NCI-H748 treated with DMSO at 0.1 percent for 48 hours (cell line): ENCODE measurements at regions not wholly inside any gene's neighbourhood (a gene's known extent, or its start where the extent isn't known, plus 50 kb on each side); places are given as distances from the start of the nearest gene placed in this dataset.

Experiments used
- DNase-seq: peaks from one replicate; lab custom pipeline; 2025; lab: John Stamatoyannopoulos, UW

DNA sequence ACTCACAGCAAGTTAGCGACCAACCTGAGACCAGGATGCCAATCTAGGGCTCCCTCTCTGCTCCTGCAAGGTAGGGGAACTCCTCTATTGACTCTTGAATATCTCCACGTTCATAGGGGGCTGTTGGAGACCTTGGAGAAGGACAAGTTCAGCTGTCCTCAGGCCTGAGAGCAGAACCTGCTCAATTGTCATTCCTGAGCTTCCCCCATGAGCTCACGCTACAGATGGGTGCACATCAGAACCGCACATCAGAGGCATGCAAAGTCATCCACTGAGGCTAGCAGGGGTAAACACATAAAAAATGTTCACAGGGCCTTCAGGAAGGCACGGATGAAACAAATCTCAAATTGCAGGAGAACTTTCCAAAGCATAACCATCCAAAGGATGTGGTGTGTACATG is 168.8 kb upstream of the ZNF507 start:
- no peak for DNase-seq

DNA sequence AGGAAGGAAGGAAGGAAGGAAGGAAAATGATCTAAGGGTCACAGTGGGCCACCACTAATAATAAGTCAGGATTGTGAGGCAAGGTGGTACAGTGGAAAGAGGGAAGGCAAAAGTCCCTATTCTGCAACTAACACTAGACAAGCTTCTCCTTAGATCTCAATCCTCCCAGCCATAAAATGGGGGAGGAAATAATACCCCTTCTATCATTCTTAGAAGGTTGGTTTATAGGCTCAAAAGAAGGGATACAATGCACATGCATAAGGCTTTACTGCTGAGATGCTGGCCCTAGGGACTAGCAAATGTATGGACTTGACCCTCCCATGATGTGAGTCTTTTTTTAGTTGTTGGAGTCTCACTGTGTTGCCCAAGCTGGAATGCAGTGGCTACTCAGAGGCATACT is 167.7 kb upstream of the ZNF507 start:
- no peak for DNase-seq

DNA sequence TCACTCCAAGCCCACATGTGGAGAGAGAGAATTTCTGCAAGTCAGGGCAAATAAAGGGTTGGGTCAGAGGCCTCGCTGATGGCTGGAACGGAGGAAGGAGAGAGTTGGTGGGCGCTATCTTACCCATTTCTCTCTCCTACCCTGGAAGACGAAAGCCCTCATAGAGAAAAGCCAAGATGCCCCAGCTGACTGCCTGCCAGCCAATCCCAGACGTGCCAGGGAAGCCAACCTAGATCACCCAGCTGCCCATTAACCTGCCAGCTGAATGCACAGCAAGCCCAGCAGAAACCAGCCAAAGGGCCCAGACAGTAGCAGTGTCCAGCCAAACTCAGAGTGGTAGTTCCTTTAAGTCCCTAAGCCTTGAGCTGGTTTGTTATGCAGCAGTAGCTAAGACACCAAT is 167.0 kb upstream of the ZNF507 start:
- DNase-seq, result no peak

DNA sequence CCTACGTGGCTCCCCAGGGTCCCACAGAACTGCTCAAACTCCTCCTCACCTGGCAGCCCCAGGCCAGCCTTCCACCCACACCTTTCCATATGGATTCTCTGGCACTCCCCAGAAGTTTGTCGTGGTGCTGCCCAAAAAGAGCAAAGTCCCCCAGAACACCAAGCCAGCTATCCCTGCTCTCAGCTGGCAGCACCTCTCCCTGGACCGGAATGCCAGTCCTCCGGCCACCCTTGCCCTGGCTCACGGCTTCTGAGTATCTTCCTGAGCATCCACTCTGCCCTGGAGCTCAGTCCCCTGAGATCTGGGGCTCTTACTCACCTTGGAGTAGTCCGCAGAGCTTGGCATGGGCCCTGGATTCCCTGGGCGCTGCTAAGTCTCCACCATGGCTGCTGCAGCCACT is 166.5 kb upstream of the ZNF507 start:
- no peak for DNase-seq

DNA sequence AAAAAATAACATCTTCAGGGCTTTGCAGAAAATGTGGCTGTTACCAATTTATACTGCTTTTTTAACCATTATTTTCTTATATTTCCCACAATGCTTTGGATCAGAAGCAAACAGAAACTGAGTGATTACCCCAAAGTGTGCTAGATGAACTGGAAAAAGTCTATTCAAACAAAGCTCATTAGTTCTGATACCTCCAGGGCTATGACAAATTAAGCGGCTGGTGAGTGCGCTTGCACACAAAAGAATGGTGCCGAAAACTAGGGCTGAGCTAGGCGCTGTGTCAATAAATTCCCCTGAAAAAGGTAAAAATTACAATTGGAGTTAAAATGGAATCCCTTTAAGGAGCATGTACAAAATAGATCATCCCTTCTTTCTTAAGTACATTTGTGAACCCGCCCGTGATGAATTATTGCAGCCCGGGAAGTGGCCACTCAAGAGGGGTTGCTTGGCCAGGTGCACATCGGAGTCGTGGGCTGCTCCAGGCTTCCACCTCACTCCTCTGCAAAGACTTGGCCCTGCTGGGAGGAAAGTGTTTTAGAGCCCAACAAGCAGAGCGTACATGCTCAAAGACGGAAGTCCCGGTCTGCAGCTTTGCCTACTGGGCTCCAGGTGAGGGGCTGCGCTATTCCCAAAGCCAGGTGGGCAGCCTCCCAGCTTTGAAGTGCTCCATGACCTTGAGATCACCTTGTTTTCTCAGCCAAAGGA is 164.0 kb upstream of the ZNF507 start:
- no peak for DNase-seq

DNA sequence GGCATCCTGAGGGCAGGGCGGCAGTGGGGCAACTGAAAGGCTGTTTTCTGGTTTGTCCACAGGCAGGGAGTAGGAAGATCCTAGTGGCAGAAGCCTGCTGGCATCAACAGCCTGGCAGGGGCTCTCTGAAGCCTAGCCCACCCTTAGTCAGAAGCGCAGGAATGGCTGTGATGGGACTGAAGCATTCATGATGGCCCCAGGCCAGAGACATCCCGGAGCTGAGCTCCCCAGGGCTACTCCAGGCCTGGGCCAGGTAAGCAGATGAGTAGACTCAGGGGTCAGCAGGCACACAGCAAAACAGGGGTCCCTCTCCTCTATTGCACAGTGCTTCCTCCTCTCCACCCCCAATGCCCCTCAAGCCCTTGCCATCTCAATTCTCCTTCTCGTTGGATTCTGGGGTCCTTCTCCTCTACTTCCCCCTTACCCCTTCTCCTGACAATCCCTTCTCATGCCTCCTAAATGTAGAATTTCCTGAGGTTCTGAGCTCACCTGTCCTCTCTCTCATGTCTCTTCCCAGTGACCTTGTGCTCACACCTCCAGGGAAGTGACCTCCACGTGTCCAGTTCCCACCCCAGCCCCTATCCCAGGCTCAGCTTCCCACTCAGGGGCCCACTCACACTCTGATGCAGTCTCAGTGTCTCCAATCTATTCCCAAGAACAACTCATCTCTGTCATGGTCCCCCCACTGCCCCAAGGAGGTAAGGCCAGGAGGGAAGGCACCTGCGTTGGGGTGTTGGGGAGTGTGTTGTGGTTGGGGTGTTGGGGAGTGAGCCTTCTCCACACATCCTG is 158.7 kb upstream of the ZNF507 start:
- no peak for DNase-seq

DNA sequence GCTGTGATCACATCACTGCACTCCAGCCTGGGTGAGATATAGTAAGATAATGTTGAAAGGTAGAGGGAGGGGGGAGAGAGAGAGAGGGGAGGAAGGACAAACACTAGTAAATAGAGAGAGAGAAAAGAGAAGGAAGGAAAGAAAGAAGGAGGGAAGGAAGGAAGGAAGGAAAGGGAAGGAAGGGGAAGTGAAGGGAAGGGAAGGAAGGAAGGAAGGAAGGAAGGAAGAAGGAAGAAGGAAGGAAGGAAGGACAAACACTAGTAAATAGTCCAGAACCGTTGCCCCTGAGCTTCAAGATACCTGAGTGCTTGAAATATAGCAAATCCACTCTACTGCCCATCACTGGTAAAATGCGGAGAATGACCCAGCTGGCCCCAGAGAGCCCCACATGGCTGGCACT is 156.5 kb upstream of the ZNF507 start:
- no peak for DNase-seq

DNA sequence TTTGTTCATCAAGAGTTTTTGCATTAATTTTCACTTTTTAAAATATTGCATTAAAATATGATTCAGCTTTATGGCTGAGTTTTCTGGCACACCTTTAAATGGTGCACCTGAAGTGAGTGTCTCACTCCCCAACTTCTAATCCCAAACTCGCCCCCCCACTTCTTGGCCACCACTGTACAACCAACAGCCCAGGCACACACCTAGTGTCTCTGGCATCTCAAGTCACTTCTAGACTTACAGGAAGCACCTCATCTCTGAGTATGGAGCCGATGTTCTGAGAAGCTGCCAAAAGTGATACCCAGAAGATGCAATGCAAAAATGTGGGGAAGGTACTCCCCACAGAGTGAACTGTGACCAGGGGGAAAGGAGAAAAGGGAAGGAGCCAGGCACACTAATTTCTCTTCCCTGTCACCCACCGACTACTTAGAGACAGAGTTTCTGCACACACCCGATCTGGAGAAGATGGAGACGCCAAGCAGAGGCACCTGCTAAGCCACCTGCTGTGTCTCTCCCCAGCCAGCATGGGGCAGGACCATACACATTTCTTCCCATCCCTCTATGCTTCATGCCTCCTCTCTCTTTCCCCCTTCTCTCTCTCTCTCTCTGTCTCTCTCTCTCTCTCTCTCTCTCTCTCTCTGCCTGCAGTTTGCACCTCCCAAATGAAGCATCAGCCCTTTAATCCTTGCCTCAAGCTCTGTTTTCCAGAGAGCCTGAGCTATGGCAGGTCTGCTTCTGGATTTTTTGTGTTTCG is 155.3 kb upstream of the ZNF507 start:
- DNase-seq, result no peak

DNA sequence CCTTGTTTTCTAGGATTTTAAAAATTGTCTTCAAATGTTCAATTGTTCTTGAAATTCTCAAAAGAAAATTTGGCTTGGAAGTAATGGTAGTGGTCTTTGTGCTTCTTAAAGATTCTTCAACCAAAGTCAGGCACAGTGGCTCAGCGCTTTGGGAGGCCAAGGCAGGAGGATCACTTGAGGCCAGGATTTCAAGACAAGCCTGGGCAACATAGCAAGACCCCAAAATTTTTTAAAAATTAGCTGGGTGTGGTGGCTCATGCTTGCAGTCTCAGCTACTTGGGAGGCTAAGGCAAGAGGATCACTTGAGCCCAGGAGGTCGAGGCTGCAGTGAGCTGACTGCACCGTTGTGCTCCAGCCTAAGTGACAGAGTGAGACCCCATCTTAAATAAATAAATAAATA is 153.5 kb upstream of the ZNF507 start:
- no peak for DNase-seq

DNA sequence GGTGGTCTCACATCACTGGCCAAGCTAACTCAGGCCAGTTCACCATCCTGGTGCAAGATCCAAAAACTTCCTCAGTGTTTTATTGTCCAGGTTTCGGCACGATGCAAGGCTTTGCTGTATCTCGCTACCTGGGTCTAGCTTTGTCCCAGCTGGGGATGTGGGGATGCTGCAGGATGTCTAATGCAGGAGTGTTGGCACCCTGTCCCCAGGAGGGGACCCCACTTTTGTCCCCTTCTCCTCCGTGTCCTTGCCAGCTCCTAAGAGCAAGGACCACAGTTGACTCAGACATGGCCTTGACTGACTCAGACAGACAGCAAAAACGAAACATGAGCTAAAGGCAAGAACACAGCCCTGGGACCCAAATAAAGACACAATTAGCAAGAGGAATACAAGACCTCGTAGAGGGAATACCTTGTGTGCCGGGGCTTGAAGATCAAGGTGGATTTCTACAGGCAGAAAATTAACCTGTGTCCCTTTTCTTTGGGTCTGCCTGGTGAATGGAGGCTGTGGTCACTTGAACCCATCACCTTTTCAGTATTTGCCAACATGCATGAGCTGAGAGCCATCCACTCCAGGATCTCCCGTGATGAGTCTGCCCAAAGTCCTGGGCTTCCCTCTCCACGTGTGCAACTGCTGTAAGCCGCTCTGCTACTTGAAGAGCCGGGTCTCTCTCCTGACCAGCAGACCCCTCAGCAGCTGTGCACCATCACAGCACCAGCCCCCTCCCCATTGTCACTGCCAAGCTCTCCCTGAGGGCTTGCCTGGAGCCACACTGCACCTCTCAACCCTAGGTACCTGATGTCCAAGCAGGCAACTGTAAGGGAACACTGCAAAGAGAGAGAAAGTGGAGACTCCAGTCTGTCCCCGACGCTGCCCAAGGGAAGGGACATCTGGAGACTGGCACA is 149.5 kb upstream of the ZNF507 start:
- DNase-seq, result no peak

DNA sequence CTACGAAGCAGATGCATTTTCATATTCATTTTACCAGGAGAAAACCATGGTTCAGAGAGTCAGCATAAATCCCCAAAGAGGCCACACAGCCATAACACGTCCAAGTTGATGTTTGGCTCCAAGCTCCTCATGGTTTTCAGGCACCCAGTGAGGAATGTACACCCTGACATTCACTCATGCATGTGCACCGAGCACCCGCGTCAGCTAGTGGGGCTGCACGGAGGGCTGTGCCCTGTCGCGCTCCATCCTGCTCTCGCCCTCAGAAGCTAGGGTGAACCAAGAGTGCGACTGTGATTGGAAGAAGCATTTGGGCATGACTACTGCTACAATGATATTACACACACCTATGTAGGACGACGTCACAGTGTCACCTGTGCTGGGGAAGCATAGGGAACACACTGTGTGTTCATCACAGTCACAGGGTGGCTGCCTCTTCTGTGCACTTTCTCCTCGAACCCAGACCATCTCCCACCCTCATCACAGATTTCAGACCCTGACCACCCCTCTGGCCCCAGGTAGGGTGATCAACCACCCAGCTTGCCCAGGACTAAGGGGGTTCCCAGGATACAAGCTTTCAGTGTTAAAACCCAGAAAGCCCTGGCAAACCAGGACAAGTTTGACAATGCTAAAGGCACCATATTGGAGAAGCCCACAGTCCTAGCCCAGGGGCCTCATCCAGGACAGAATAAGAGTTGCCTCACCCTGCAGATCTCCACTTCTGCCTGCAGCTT is 148.6 kb upstream of the ZNF507 start:
- DNase-seq, result no peak

DNA sequence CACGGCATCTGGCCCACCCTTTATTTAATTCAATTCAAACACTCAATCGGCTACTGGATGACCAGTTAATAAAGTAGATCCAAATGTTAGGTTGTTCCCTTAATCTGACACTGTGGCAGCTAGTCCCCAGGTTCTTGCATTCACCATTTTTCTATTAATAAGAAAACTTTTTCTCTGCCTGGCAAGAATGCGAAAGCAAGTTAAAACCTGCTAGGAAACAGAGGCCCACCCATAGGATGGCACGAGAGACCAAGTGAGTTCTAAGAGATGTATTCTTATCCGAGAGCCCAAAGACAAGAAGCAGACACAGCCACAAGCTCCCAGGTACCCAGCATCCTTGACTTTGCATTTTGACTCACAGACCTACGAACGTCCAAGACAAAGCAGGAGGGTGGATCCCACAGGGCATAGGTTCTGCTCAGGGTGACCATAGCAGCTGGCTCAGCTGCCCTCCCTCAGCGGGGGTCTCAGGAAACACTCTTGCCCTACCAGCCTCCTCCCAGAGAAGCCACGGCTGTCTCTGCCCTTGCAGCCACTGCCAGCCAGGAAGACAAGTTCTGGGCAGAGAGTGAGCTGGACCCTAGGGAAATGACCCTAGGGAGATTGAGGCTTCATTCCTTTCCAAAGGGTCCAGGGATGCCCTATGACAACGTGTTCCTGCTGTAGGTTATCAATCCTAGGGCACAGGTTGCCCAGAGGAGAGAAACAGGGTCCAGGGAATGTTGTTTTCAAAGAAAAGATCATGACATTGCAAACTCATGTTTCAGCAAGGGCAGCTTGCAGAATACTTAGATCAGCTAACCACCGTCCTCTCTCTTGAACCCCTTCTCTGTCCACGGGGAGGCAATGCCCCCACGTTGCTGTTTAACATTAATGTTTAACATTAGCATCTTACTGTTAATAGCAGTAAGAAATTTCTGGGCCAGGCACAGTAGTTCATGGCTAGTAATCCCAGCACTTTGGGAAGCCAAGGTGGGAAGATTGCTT is 147.2 kb upstream of the ZNF507 start:
- DNase-seq, result no peak

DNA sequence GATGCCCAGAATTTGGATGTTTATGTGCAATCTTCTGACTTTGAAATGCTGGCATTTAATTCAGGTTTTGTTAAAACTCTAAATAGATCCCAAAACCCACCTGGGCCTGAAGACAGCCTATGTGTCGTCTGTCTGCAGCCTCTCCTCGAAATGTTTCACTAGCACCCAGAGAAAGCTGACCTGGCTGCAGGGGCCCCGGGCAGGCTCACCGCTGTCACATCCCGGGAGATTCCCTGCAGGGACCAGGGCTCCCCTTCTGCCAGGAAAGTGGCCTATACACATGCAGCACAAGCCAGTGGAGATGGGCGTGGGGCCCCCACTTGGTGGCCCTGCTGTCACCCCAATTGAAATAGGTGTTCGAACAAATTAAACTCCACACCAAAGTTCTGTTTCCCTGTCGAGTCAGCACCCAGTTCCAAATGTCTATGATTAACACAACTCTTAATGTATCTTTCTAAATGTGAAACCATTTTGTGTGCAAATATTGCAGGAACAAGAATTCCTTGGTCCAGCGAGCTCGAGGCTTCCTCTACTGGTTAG is 145.8 kb upstream of the ZNF507 start:
- no peak for DNase-seq

DNA sequence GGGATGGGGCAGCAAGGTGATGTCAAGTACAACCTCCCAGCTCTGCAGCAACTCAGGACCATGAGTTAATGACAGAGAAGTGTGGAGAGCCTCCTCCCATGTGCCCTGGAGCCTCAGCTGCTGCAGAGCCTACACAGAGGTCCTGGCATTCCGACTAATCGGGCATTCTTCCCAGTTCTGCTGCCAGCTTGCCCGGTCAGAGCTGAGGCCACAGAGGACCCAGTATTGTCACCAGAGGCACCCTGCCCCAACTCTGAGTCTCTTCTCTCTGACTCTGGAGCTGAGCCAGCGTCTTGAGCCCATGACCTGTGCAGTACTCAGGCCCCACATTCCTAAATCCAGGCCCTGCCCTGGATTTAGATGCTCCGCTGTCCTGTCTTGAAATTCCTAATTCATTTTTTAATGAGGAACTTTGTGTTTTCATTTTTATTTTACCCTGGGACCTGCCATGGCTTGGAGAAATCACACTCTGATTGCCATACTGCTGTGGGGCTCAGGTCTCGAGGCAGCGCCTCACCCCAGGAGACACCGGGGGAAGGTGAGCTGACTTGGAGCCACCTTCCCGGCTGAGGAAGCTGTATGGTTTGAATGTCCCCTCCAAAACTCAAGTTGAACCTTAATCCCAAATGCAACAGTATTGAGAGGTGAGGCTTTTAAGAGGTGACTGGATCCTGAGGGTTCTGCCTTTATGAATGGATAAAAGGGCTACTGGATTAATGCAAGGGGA is 144.9 kb upstream of the ZNF507 start:
- no peak for DNase-seq

DNA sequence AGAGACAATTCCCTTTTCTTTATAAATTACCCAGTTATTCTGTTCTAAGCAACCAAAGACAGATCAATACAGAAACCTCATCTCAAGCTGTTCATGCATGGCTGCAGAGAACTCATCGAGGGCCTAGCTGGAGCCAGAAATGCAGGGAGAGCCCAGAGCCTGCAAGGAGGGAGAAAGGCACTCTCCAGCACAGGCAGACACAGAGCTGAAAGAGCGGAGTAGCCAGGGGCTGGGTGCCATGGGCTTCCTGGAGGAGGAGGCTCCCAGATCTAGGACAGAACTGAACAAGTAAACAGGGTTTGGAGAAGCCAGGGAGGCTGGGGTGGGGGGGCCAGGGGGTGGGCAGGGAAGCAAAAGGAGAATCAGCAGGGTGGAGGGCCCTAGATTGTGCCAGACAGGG is 144.2 kb upstream of the ZNF507 start:
- no peak for DNase-seq

DNA sequence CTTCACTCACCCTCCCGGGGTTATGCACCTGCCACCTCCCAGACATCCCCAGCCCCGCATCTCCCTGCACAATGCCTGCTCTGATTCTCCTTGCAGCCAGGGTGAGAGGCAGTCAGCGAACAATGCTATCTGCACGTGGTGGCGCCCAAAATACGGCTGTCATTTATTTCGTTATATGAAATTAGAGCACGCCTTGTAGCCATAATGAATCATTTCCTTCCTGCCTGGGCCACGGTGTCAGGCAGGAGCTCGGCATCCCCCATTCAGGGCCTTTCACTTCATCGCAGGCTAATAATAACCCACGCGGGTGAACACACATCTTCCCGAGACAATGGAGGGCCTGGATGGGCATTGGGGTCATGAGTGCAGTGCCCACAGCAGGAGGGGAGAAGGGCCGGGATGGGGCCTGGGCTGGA is 143.8 kb upstream of the ZNF507 start:
- no peak for DNase-seq

DNA sequence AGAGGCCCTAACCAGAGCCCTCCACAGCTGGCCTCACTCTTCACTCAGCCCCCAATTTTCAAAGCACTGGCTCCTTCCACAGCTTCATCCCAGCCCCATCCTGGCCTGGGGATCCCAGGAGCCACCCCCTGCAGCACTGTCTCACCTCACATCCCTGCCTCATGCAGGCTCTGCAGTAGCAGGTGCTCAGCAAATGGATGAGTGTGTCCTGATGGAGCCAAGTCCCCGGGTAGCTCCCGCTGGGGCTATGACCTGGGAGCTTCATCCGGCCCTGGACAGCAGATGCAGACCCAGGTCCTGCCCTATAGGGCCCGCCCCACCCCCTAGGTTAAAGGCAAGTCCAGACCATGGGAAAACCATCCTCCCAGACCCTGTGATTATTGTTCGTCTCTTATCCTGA is 143.2 kb upstream of the ZNF507 start:
- no peak for DNase-seq

DNA sequence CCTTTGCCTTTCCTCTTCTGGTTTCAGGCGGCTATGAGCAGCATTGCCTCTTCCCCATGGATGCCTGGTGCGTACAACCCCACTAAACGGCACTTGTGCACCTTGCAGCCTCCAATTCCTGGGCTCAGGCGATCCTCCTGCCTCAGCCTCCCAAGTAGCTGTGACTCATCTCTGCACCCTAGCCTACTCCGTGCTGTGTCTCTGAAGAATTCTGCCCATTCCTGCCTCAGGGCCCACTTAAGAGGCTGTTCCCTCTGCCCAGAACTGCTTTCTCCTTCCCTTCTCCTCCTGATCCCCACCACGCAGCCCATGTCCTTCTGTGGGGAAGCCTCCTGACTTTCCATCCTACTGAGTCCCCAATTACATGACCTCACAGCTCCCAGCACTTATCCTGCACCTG is 142.2 kb upstream of the ZNF507 start:
- DNase-seq, result no peak

DNA sequence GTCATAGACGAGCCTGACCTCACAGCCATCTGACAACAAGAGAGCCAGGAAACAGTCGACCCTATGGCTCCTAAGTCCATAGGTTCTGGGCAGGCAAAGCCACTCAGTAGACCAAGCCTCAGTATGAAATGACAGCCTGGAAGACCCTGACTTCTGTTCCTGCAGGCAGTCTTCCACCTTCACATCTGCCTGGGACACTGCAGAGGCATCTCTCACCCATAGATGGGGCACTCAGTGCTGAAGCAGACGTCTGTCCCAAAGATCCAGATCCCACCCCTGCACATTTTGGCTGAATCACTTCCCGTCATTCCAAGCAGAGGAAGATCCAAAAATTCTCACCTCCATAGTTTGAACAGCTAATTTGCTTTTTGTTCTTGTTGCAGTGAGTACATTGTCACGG is 139.3 kb upstream of the ZNF507 start:
- no peak for DNase-seq
